ENCODE measurements at regions not wholly inside any gene's neighbourhood (a gene's known extent, or its start where the extent isn't known, plus 50 kb on each side); places are given as distances from the start of the nearest gene placed in this dataset.
"Not testable (repeated sequence)": the region's sequence is repeated elsewhere in the genome, so short reads cannot be mapped to it uniquely, and the experiment has no call there.

- no peaks in the 10 kb centered on the region for H3F3A ChIP-seq (ENCODE audit: low read depth)
- H3K4me3 Mint-ChIP-seq: no peak overlapping the region
- peaks cover 5% of the 10 kb centered on the region for H3K4me1 Mint-ChIP-seq
Observed at GRCh38 chr4:83195269-83195668, 80.7 kb upstream of the PLAC8 start.

GRCh38 chr4:83194588-83194987 lies 80.1 kb upstream of the PLAC8 start:
- not testable (repeated sequence) for H4K20me1 ChIP-seq (ENCODE audit: low read depth); H3K27me3 ChIP-seq; H3K4me3 Mint-ChIP-seq; H3F3A ChIP-seq (ENCODE audit: low read depth); DNase-seq (ENCODE audit: low spot score); H3K4me1 ChIP-seq; H3K9ac ChIP-seq; H3K36me3 ChIP-seq; H2AFZ ChIP-seq (replicated peaks); H3K4me3 ChIP-seq; H3K4me2 ChIP-seq; H3K9me3 Mint-ChIP-seq; H3K79me2 ChIP-seq (ENCODE audit: low read depth); H3K27ac ChIP-seq; H3K27me3 Mint-ChIP-seq (ENCODE audit: insufficient read depth, low read depth); H3K9me3 ChIP-seq (ENCODE audit: low read depth); H3K27ac Mint-ChIP-seq; H3K36me3 Mint-ChIP-seq
- H3K4me1 Mint-ChIP-seq: peaks cover 10% of the 10 kb centered on the region

More at GRCh38 chr4:83195269-83195668, 80.7 kb upstream of the PLAC8 start:
- H3K36me3 ChIP-seq: no peaks in the 10 kb centered on the region
- H3K9ac ChIP-seq: no peak overlapping the region
- Mint-ChIP-seq H3K27ac (no peak overlapping the region), H3K36me3 (no peaks in the 10 kb centered on the region), H3K9me3 (peaks cover 2% of the 10 kb centered on the region), H3K27me3 (ENCODE audit: insufficient read depth, low read depth) (peaks cover 5% of the 10 kb centered on the region)
- no peaks in the 10 kb centered on the region for H3K9me3 ChIP-seq (ENCODE audit: low read depth)
- H3K4me3 ChIP-seq: no peak overlapping the region
- no peak for DNase-seq (ENCODE audit: low spot score)
- no peaks in the 10 kb centered on the region for H3K79me2 ChIP-seq (ENCODE audit: low read depth)
- H3K27me3 ChIP-seq: no peaks in the 10 kb centered on the region
- H3K27ac ChIP-seq: no peak overlapping the region
- H4K20me1 ChIP-seq (ENCODE audit: low read depth): no peaks in the 10 kb centered on the region
- H2AFZ ChIP-seq (replicated peaks): no peak overlapping the region
- no peak overlapping the region for H3K4me2 ChIP-seq
- TF ChIP-seq EZH2 (IDR thresholded peaks at IDR 0.05): no peak
- TF ChIP-seq CTCF (IDR thresholded peaks at IDR 0.05): no peak
- TF ChIP-seq EZH2phosphoT487 (IDR thresholded peaks at IDR 0.05): no peak
- no peaks in the 10 kb centered on the region for H3K4me1 ChIP-seq

DNA sequence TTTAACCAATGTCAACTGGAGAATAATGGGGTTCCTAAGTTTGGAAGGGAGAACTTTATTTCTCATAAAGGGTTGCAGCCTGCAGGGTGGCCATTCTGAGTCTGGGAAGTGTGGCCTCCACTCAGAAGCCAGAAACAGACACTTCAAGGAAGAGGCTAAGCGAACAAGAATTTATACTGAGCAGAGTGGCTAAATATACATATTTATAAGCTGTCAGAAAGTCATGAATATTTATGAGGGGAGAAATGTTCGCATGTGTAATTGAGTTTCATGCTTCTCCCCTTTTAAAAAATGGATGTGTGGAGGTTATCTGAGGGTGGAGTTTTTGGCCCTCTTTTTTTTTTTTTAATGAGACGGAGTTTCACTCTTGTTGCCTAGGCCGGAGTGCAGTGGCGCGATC lies 78.1 kb upstream of the PLAC8 start:
- TF ChIP-seq CTCF (IDR thresholded peaks at IDR 0.05) (no peak), EZH2 (IDR thresholded peaks at IDR 0.05) (no peak), EZH2phosphoT487 (IDR thresholded peaks at IDR 0.05) (no peak)
- H3K36me3 Mint-ChIP-seq: no peaks in the 10 kb centered on the region
- H4K20me1 ChIP-seq (ENCODE audit: low read depth): no peaks in the 10 kb centered on the region
- H3K9ac ChIP-seq: no peak overlapping the region
- no peak overlapping the region for H2AFZ ChIP-seq (replicated peaks)
- DNase-seq (ENCODE audit: low spot score): no peak
- H3K27me3 Mint-ChIP-seq (ENCODE audit: insufficient read depth, low read depth): peaks cover 7% of the 10 kb centered on the region
- peaks cover 2% of the 10 kb centered on the region for H3K9me3 Mint-ChIP-seq
- H3K27ac ChIP-seq: no peak overlapping the region
- no peaks in the 10 kb centered on the region for H3K27me3 ChIP-seq
- H3K4me2 ChIP-seq: no peak overlapping the region
- H3K79me2 ChIP-seq (ENCODE audit: low read depth): no peaks in the 10 kb centered on the region
- H3F3A ChIP-seq (ENCODE audit: low read depth): peaks cover 10% of the 10 kb centered on the region
- H3K27ac Mint-ChIP-seq: no peak overlapping the region
- H3K4me1 ChIP-seq: peaks cover 11% of the 10 kb centered on the region
- no peak overlapping the region for H3K4me3 ChIP-seq
- peaks cover 3% of the 10 kb centered on the region for H3K36me3 ChIP-seq
- H3K4me3 Mint-ChIP-seq: no peak overlapping the region
- H3K4me1 Mint-ChIP-seq: peaks cover 13% of the 10 kb centered on the region
- H3K9me3 ChIP-seq (ENCODE audit: low read depth): no peaks in the 10 kb centered on the region

GRCh38 chr4:83191026-83191425 lies 76.5 kb upstream of the PLAC8 start:
- Histone ChIP-seq H3K9me3 (ENCODE audit: low read depth) (no peaks in the 10 kb centered on the region), H4K20me1 (ENCODE audit: low read depth) (no peaks in the 10 kb centered on the region), H3F3A (ENCODE audit: low read depth) (peaks cover 10% of the 10 kb centered on the region), H3K4me2 (no peak overlapping the region), H3K9ac (no peak overlapping the region), H3K79me2 (ENCODE audit: low read depth) (no peaks in the 10 kb centered on the region), H3K36me3 (peaks cover 3% of the 10 kb centered on the region), H3K27me3 (no peaks in the 10 kb centered on the region), H3K4me1 (peaks cover 11% of the 10 kb centered on the region), H3K4me3 (no peak overlapping the region), H3K27ac (no peak overlapping the region), H2AFZ (replicated peaks) (no peak overlapping the region)
- Mint-ChIP-seq H3K27me3 (ENCODE audit: insufficient read depth, low read depth) (peaks cover 7% of the 10 kb centered on the region), H3K36me3 (no peaks in the 10 kb centered on the region), H3K9me3 (peaks cover 2% of the 10 kb centered on the region), H3K4me1 (peaks cover 13% of the 10 kb centered on the region), H3K27ac (no peak overlapping the region), H3K4me3 (no peak overlapping the region)
- TF ChIP-seq CTCF (IDR thresholded peaks at IDR 0.05) (no peak), EZH2 (IDR thresholded peaks at IDR 0.05) (no peak), EZH2phosphoT487 (IDR thresholded peaks at IDR 0.05) (no peak)
- no peak for DNase-seq (ENCODE audit: low spot score)
